Hindlimb muscle (tissue), 1 donor: ENCODE measurements at regions not wholly inside any gene's neighbourhood (a gene's known extent, or its start where the extent isn't known, plus 50 kb on each side); places are given as distances from the start of the nearest gene placed in this dataset.

Experiments
- DNase-seq: peaks from one replicate; pipeline ENCODE4 v3.0.0-alpha.2; 2013

- DNase-seq = no peak
Observed at GRCh38 chr18:24677011-24677410, 216.6 kb downstream of the HRH4 start.

- no peak for DNase-seq
Observed at GRCh38 chr18:24678107-24678506, 217.7 kb downstream of the HRH4 start.

- DNase-seq = no peak
Observed at GRCh38 chr18:24678626-24679025, 218.2 kb downstream of the HRH4 start.

GRCh38 chr18:24679062-24679461 lies 218.6 kb downstream of the HRH4 start:
- no peak for DNase-seq

- DNase-seq = no peak
Observed at GRCh38 chr18:24683925-24684324, 223.5 kb downstream of the HRH4 start.

- DNase-seq = no peak
Observed at GRCh38 chr18:24685254-24685959, 225.0 kb downstream of the HRH4 start.

- peak; percentile 63 for DNase-seq
Observed at GRCh38 chr18:24695168-24695567, 234.7 kb downstream of the HRH4 start.

- no peak for DNase-seq
Observed at GRCh38 chr18:24702001-24702515, 241.6 kb downstream of the HRH4 start.

- DNase-seq = no peak
Observed at GRCh38 chr18:24703316-24703715, 242.9 kb downstream of the HRH4 start.

GRCh38 chr18:24704946-24705630 lies 244.7 kb downstream of the HRH4 start:
- no peak for DNase-seq

GRCh38 chr18:24710474-24710873 lies 250.0 kb downstream of the HRH4 start:
- DNase-seq = no peak

- DNase-seq = no peak
Observed at GRCh38 chr18:24719791-24720190, 259.4 kb downstream of the HRH4 start.

- no peak for DNase-seq
Observed at GRCh38 chr18:24721388-24721787, 261.0 kb downstream of the HRH4 start.

GRCh38 chr18:24725644-24726415 lies 265.4 kb downstream of the HRH4 start:
- no peak for DNase-seq

GRCh38 chr18:24726727-24727492 lies 266.5 kb downstream of the HRH4 start:
- DNase-seq = peak; percentile 90

GRCh38 chr18:24727685-24728084 lies 267.2 kb downstream of the HRH4 start:
- DNase-seq = no peak

- no peak for DNase-seq
Observed at GRCh38 chr18:24731158-24731557, 270.7 kb downstream of the HRH4 start.

GRCh38 chr18:24731981-24732380 lies 271.5 kb downstream of the HRH4 start:
- DNase-seq = no peak

GRCh38 chr18:24734058-24734457 lies 273.6 kb downstream of the HRH4 start:
- peak; percentile 50 for DNase-seq

- no peak for DNase-seq
Observed at GRCh38 chr18:24735624-24736231, 275.3 kb downstream of the HRH4 start.

GRCh38 chr18:24736662-24737330 lies 276.4 kb downstream of the HRH4 start:
- peak; percentile 67 for DNase-seq
